NCI-H1048 (cell line): ENCODE measurements at regions not wholly inside any gene's neighbourhood (a gene's known extent, or its start where the extent isn't known, plus 50 kb on each side); places are given as distances from the start of the nearest gene placed in this dataset.

ENCODE experiments used
- DNase-seq: peaks from one replicate; lab custom pipeline; 2025; lab: John Stamatoyannopoulos, UW

DNA sequence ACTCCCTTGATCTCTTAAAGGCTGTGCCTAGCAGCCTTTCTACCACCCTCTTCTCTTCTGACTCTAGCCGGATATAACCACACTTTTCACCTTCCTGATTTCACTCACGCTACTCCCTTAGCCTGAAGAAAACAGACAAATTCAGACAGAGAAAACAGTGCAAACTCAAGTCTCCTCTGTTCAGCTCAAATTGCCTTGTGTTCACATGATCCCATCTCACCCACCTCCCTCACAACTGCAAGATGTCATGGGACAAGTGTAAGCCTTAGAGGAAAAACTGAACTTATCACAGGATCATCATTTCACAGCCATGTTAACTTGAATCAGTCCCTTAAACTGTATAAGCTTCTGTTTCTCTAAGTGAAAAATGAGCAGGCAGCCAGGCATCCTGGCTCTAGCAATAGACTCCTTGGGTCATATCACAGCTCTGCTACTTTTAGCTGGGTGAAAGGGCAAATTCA is 66.5 kb upstream of the TENT5A start:
- no peak for DNase-seq

DNA sequence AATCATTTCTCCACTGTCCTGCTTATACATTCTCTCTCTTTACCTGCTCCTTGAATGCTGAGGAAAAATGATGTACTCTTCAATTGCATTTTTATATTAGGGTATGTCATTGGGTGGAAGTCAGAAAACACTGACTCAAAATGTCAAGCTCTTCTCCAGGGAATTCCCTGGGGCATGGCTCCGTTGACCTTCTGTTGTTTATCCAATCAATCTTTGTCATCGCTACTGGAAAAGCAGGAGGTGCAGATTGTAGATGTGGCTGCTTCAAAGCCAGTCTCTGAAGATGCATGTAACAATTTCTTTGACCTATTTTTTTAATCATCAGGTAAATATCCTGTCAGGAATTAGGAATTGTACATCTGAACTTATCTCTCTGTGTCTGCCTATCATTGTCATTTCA is 63.9 kb upstream of the TENT5A start:
- no peak for DNase-seq

DNA sequence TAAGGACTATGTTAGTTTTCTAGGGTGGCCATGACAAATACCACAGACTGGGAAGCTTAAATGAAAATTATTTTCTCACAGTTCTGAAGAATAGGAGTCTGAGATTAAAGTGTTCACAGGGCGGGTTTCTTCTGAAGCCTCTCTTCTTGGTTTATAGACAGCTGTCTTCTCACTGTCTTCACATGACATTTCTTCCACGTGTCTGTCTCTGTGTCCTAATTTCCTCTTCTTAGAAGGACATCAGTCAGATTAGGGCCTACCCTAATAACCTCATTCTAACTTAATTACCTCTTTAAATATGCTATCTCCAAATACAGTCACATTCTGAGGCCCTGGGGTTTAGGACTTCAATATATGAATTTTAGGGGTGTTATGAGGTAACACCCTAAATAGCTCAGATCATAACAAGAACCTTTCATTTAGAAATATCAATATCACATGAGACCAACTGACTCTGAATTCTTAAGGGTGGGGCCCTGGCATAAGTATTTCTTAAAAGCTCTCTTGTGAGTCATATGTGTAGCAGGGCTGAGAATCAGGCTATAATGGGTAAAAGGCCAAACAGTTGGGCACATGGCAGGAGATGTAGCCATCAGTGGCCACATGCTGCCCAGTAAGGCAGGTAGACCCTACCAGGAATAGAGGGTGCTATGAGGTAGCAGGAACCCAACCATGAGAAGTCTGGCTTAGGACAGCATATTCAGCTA is 62.0 kb upstream of the TENT5A start:
- DNase-seq = no peak

DNA sequence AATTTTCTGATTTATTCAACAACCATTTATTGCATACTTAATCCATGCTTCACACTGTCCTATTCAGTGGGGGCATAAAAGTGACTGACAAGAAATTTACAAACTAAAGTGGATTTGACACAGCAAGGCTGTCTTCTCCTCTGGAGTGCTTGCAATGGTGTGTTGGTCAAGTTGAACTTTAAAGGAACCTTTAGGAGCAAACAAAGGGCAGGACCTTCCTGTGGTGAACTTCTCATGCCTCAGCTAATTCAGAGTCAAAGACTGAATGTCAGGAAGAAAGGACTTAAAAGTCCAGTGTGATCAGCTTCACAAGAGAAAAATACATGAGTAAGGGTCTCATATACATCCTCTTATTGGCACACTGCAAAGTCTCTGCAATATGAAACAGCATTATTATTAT is 60.8 kb upstream of the TENT5A start:
- no peak for DNase-seq

DNA sequence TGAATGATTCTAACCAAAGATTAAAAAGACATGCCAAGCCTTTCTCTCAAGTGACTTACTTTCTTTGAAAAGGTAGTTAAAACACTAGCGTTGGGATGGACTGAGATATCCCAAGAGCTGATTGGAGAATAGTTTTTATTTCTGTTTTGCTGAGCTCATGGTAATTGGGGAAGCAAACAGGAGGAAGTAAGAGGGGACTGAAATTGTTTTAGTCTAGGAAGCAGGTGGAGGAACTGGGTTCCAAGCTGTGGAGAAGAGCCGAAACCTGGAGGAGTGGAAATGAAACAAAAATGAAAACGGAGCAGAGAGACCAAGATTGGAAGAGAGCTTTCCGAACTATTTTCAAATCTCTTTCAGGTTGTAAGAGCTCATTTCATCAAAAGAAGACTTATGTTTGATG is 59.9 kb upstream of the TENT5A start:
- DNase-seq = no peak

DNA sequence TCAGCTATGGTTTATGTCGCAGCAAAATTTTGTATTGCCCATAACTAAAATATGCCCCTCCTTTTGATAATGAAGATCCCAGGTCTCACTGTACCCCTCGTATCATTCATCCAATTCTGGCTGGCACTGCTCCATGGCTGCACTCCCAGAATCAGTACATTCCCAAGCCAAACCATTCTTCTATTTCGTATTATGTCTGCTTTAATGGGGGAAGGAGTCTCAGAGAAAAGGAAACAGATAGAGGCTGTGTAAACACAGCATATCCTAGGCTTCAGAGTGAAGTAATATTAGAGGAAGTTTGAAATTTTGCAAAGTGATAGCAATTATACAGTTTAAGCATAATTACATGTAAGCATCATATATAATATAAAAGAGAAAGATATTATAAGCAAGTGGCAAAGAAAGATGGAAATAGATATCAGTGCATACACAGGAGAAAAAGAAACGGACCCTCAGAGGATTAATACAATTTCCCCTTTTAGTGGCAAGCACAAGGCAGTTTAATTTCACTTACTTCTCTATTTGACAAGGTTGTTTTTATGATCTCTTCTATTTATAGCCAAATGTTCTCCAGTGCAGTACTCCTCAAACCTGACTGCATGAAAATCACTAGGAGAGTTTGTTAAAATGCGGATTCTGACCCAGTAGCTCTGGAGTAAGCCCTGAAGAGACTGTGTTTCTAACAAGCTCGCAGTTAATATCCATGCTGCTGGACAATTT is 56.5 kb upstream of the TENT5A start:
- DNase-seq = no peak

DNA sequence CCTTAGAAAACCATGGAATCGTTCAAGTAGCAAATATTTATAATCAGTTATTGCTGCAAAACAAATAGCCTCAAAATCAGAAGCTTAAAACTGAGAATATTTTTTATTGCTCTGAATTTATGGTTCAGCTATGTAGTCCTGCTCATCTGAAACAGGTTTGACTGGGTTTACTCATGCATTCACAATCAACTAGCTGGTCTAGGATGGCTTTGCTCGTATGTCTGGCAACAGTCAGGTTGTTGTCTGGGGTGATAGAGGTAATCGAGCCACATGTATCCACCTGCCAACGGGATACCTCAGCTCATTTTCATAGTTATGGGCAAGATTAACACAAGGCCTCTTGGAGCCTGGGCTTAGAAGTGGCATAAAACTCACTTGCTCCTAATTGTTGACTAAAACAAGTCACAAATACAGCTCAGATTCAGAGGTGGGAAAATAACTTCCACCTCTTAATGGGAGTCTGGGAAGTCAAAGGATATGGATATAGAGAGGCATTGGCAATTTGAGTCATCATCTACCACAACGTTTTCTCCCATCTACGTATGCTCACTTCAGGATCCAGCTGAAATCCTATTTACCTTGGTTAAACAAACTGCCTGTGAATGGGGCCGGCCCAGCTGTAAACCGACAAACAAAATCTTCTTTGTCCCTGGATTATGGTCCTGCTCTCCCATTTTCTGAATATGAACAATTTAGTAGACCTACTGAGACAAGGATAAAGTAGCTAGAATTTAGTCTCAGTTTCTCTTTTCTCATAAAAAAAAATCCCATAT is 54.5 kb upstream of the TENT5A start:
- no peak for DNase-seq

DNA sequence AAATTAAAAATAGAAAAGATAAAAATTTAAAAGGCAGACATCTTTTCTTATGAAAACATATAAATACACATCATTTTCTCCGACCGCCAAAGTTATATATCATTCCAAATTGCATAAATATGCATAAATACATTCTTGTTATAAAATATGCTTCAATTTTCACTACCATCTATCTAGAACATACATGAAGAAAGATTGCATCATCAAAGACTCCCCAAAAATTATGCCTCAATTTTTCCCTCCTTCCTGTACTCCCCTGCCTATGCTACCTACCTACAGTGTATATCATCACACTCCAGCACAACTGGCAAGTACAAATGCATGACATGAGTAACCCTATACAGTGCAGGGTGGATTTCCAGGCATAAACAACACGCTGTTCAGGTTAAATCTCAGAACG is 49.9 kb upstream of the TENT5A start:
- no peak for DNase-seq
